Non-pigmented ciliary epithelial cell (primary cell): ENCODE measurements at regions not wholly inside any gene's neighbourhood (a gene's known extent, or its start where the extent isn't known, plus 50 kb on each side); places are given as distances from the start of the nearest gene placed in this dataset.
"Not testable (repeated sequence)": the region's sequence is repeated elsewhere in the genome, so short reads cannot be mapped to it uniquely, and the experiment has no call there.

Experiments used
- DNase-seq: peaks from one replicate; pipeline ENCODE4 v3.0.0-alpha.2; 2010; ENCODE audit warnings: low read depth

- no peak for DNase-seq
These were observed 748.8 kb upstream of the RIOK2 start for GRCh38 chr5:97931829-97932228.

- no peak for DNase-seq
These were observed 753.2 kb upstream of the RIOK2 start for GRCh38 chr5:97936231-97936630.

- DNase-seq, result no peak
These were observed 754.8 kb upstream of the RIOK2 start for GRCh38 chr5:97937846-97938245.

- DNase-seq, result no peak
These were observed 760.0 kb upstream of the RIOK2 start for GRCh38 chr5:97943036-97943435.

- DNase-seq, result no peak
These were observed 768.1 kb upstream of the RIOK2 start for GRCh38 chr5:97951139-97951538.

GRCh38 chr5:97955450-97955849 lies 772.4 kb upstream of the RIOK2 start:
- no peak for DNase-seq

- no peak for DNase-seq
These were observed 784.2 kb upstream of the RIOK2 start for GRCh38 chr5:97967292-97967691.

- DNase-seq, result no peak
These were observed 785.3 kb upstream of the RIOK2 start for GRCh38 chr5:97968346-97968745.

GRCh38 chr5:97979740-97980139 lies 793.7 kb upstream of the RGMB start:
- DNase-seq, result peak; percentile 5

- DNase-seq, result no peak
These were observed 793.2 kb upstream of the RGMB start for GRCh38 chr5:97980291-97980690.

- peak; percentile 22 for DNase-seq
These were observed 787.4 kb upstream of the RGMB start for GRCh38 chr5:97986069-97986468.

GRCh38 chr5:97991236-97991635 lies 782.2 kb upstream of the RGMB start:
- DNase-seq, result no peak

GRCh38 chr5:97998941-97999340 lies 774.5 kb upstream of the RGMB start:
- DNase-seq, result no peak

- DNase-seq, result no peak
These were observed 769.0 kb upstream of the RGMB start for GRCh38 chr5:98004463-98004862.

- DNase-seq, result no peak
These were observed 756.7 kb upstream of the RGMB start for GRCh38 chr5:98016771-98017170.

- DNase-seq, result not testable (repeated sequence)
These were observed 743.2 kb upstream of the RGMB start for GRCh38 chr5:98030273-98030672.

GRCh38 chr5:98031036-98031435 lies 742.4 kb upstream of the RGMB start:
- not testable (repeated sequence) for DNase-seq

- no peak for DNase-seq
These were observed 742.0 kb upstream of the RGMB start for GRCh38 chr5:98031496-98031895.

- no peak for DNase-seq
These were observed 741.5 kb upstream of the RGMB start for GRCh38 chr5:98031926-98032325.

GRCh38 chr5:98041661-98042060 lies 731.8 kb upstream of the RGMB start:
- no peak for DNase-seq

- no peak for DNase-seq
These were observed 730.9 kb upstream of the RGMB start for GRCh38 chr5:98042521-98042920.

GRCh38 chr5:98042961-98043360 lies 730.5 kb upstream of the RGMB start:
- no peak for DNase-seq

- DNase-seq, result peak; percentile 5
These were observed 722.9 kb upstream of the RGMB start for GRCh38 chr5:98050583-98050982.

- DNase-seq, result no peak
These were observed 720.3 kb upstream of the RGMB start for GRCh38 chr5:98053170-98053569.

GRCh38 chr5:98060148-98060547 lies 713.3 kb upstream of the RGMB start:
- no peak for DNase-seq
